Loucy (cell line): ENCODE measurements at regions not wholly inside any gene's neighbourhood (a gene's known extent, or its start where the extent isn't known, plus 50 kb on each side); places are given as distances from the start of the nearest gene placed in this dataset.

Experiments
- H2AFZ ChIP-seq: fragments of 200-600 bp; sonication (generic); 2 replicates; pipeline ENCODE4 v1.6.0; 2016; ENCODE audit warnings: antibody characterized with exemption, mild to moderate bottlenecking, low read length, moderate library complexity
- H3F3A ChIP-seq: fragments of 200-600 bp; 2 replicates; pipeline ENCODE4 v1.6.0; 2016; ENCODE audit warnings: antibody characterized with exemption, low read depth, mild to moderate bottlenecking
- H3K27me3 ChIP-seq: fragments of 200-600 bp; sonication (generic); 2 replicates; pipeline ENCODE4 v1.6.1; 2014; ENCODE audit warnings: low read length, mild to moderate bottlenecking; ENCODE audit not compliant: insufficient read depth, poor library complexity, severe bottlenecking
- H3K36me3 ChIP-seq: fragments of 200-600 bp; sonication (generic); 2 replicates; pipeline ENCODE4 v1.6.1; 2016; ENCODE audit warnings: low read length; ENCODE audit not compliant: insufficient read depth
- H3K4me1 ChIP-seq: fragments of 200-600 bp; sonication (generic); 2 replicates; pipeline ENCODE4 v1.5.1; 2014; ENCODE audit warnings: low read length, mild to moderate bottlenecking; ENCODE audit not compliant: insufficient read depth, poor library complexity, severe bottlenecking
- H3K4me2 ChIP-seq: fragments of 200-600 bp; sonication (generic); 2 replicates; pipeline ENCODE4 v1.6.0; 2014; ENCODE audit warnings: antibody characterized with exemption, low read length, low read depth, mild to moderate bottlenecking; ENCODE audit not compliant: poor library complexity, severe bottlenecking
- H3K4me3 ChIP-seq: fragments of 200-600 bp; sonication (generic); 2 replicates; pipeline ENCODE4 v1.5.1; 2014; ENCODE audit warnings: low read length, mild to moderate bottlenecking, mixed read lengths; ENCODE audit not compliant: poor library complexity, severe bottlenecking
- H3K79me2 ChIP-seq: fragments of 200-600 bp; sonication (generic); 2 replicates; pipeline ENCODE4 v1.6.1; 2014; ENCODE audit warnings: low read length; ENCODE audit not compliant: insufficient read depth
- H3K9ac ChIP-seq: fragments of 200-600 bp; sonication (generic); 2 replicates; pipeline ENCODE4 v1.6.0; 2014; ENCODE audit warnings: mild to moderate bottlenecking, low read depth, low read length, moderate library complexity; ENCODE audit not compliant: poor library complexity, severe bottlenecking
- H3K9me2 ChIP-seq: fragments of 200-600 bp; sonication (generic); replicated peaks from 2 replicates; pipeline ENCODE4 v1.6.1; 2016; ENCODE audit warnings: low read depth, low read length, mixed read lengths
- H3K9me3 ChIP-seq: fragments of 200-600 bp; sonication (generic); 2 replicates; pipeline ENCODE4 v1.6.1; 2014; ENCODE audit warnings: mild to moderate bottlenecking, antibody characterized with exemption, low read length, low read depth; ENCODE audit not compliant: insufficient read depth
- H4K20me1 ChIP-seq: fragments of 200-600 bp; sonication (generic); 2 replicates; pipeline ENCODE4 v1.6.0; 2014; ENCODE audit warnings: antibody characterized with exemption, low read length, mild to moderate bottlenecking; ENCODE audit not compliant: insufficient read depth, poor library complexity, severe bottlenecking
- CTCF ChIP-seq: fragments of 200-600 bp; sonication (generic); conservative IDR thresholded peaks from 2 replicates; pipeline ENCODE4 v1.5.1; 2014; ENCODE audit warnings: mild to moderate bottlenecking, antibody characterized with exemption, low read length
- EZH2phosphoT487 ChIP-seq: fragments of 200-600 bp; IDR thresholded peaks from 2 replicates; pipeline ENCODE4 v1.6.1; 2018; ENCODE audit warnings: antibody characterized with exemption, mild to moderate bottlenecking, moderate library complexity, borderline replicate concordance

- no peak overlapping the region for H3K4me2 ChIP-seq
- H3K79me2 ChIP-seq = no peaks in the 10 kb centered on the region
- no peaks in the 10 kb centered on the region for H3K36me3 ChIP-seq
- H3K9ac ChIP-seq = no peak overlapping the region
- no peaks in the 10 kb centered on the region for H3K9me3 ChIP-seq
- no peaks in the 10 kb centered on the region for H3K27me3 ChIP-seq
- H3F3A ChIP-seq = no peaks in the 10 kb centered on the region
- no peaks in the 10 kb centered on the region for H3K9me2 ChIP-seq
- H3K4me3 ChIP-seq = no peak overlapping the region
- no peaks in the 10 kb centered on the region for H4K20me1 ChIP-seq
- H3K4me1 ChIP-seq = no peaks in the 10 kb centered on the region
- H2AFZ ChIP-seq = no peak overlapping the region
- TF ChIP-seq EZH2phosphoT487 (no peak), CTCF (no peak)
These were observed 694.4 kb upstream of the CITED2 start for GRCh38 chr6:140068801-140069200.

GRCh38 chr6:140064366-140064765 lies 689.9 kb upstream of the CITED2 start:
- no peaks in the 10 kb centered on the region for H3K4me1 ChIP-seq
- no peaks in the 10 kb centered on the region for H3K9me3 ChIP-seq
- no peak overlapping the region for H3K4me3 ChIP-seq
- no peak overlapping the region for H2AFZ ChIP-seq
- no peak overlapping the region for H3K9ac ChIP-seq
- TF ChIP-seq CTCF = no peak
- TF ChIP-seq EZH2phosphoT487 = no peak
- H4K20me1 ChIP-seq = no peaks in the 10 kb centered on the region
- H3K79me2 ChIP-seq = no peaks in the 10 kb centered on the region
- no peaks in the 10 kb centered on the region for H3F3A ChIP-seq
- H3K36me3 ChIP-seq = no peaks in the 10 kb centered on the region
- no peaks in the 10 kb centered on the region for H3K27me3 ChIP-seq
- H3K4me2 ChIP-seq = no peak overlapping the region
- no peaks in the 10 kb centered on the region for H3K9me2 ChIP-seq

- Histone ChIP-seq H3K79me2 (no peaks in the 10 kb centered on the region), H3K4me3 (no peak overlapping the region), H3K27me3 (no peaks in the 10 kb centered on the region), H3F3A (no peaks in the 10 kb centered on the region), H3K36me3 (no peaks in the 10 kb centered on the region), H3K9me2 (no peaks in the 10 kb centered on the region), H3K4me2 (no peak overlapping the region), H3K9me3 (no peaks in the 10 kb centered on the region), H2AFZ (no peak overlapping the region), H3K4me1 (no peaks in the 10 kb centered on the region), H3K9ac (no peak overlapping the region), H4K20me1 (no peaks in the 10 kb centered on the region)
- TF ChIP-seq EZH2phosphoT487 (no peak), CTCF (no peak)
These were observed 688.6 kb upstream of the CITED2 start for GRCh38 chr6:140063021-140063399.
